Sigmoid colon (tissue), 6 donors: ENCODE measurements at regions not wholly inside any gene's neighbourhood (a gene's known extent, or its start where the extent isn't known, plus 50 kb on each side); places are given as distances from the start of the nearest gene placed in this dataset.

ENCODE experiments used
- DNase-seq: peaks from one replicate; pipeline ENCODE4 v3.0.0-alpha.2; 2019
- H3K27ac ChIP-seq, 4 donors: fragments of 200-600 bp; sonication (generic); one replicate each; pipeline ENCODE4 v1.5.1; 2016 to 2019; ENCODE audit warnings: mild to moderate bottlenecking in 1 of 4
- H3K27me3 ChIP-seq, 3 donors: fragments of 200-600 bp; sonication (generic); one replicate each; pipeline ENCODE4 v1.5.1; 2019; ENCODE audit warnings: mild to moderate bottlenecking in 1 of 3
- H3K36me3 ChIP-seq, 4 donors: fragments of 200-600 bp; sonication (generic); one replicate each; pipeline ENCODE4 v1.5.1; 2016 to 2019
- H3K4me1 ChIP-seq, 4 donors: fragments of 200-600 bp; sonication (generic); one replicate each; pipeline ENCODE4 v1.5.1; 2017 to 2019
- H3K4me3 ChIP-seq, 4 donors: fragments of 200-600 bp; sonication (generic); one replicate each; pipeline ENCODE4 v1.5.1; 2017 to 2019; ENCODE audit warnings: mild to moderate bottlenecking in 2 of 4, moderate library complexity in 1 of 4
- H3K9me3 ChIP-seq, 4 donors: fragments of 200-600 bp in 3 of 4; sonication (generic) in 3 of 4; one replicate each; pipeline versions ENCODE4 v1.5.1 to v1.6.1; 2013 to 2019
- EP300 ChIP-seq, 4 donors: sonication (generic); formaldehyde crosslinking; IDR thresholded peaks; one replicate each; pipeline ENCODE4 v1.6.1; 2017; ENCODE audit warnings: antibody characterized with exemption in 4 of 4
- POLR2A ChIP-seq, 2 donors: fragments of 450-650 bp; IDR thresholded peaks; one replicate each; pipeline ENCODE4 v1.6.1; 2016; ENCODE audit warnings: antibody characterized with exemption in 2 of 2, mild to moderate bottlenecking in 2 of 2, moderate library complexity in 2 of 2
- POLR2AphosphoS5 ChIP-seq, 4 donors: sonication (generic); formaldehyde crosslinking; IDR thresholded peaks; one replicate each; pipeline ENCODE4 v1.6.1; 2017; ENCODE audit warnings: antibody characterized with exemption in 4 of 4
- WGBS, 2 donors: extraction: QIAGEN DNeasy Blood & Tissue Kit; methylation state at CpG; one replicate each; pipeline ENCODE4 v1.1.7; 2013; 5-methylcytosine and 5-hydroxymethylcytosine counted together
- intact Hi-C: fragments of 100-400 bp; cut with DNase I; formaldehyde crosslinking; loops from one replicate; pipeline ENCODE4 v1.15.1; 2023
- TF ChIP-seq, protein P1 (sequence below), 4 experiments: fragments of 450-650 bp in 3 of 4; fragments of 200-600 bp in 1 of 4; IDR thresholded peaks; one replicate each; pipeline ENCODE4 v1.5.1; 2016 to 2019; ENCODE audit warnings: antibody characterized with exemption in 4 of 4, mild to moderate bottlenecking in 3 of 4, moderate library complexity in 2 of 4
- donor health status: healthy with polysubstance abuse.
- donor health status: healthy.

- Histone ChIP-seq H3K27me3 (no peaks in the 10 kb centered on the region), H3K27ac (no peak overlapping the region), H3K36me3 (no peaks in the 10 kb centered on the region), H3K9me3 (no peaks in the 10 kb centered on the region), H3K4me3 (no peak overlapping the region), H3K4me1 (no peaks in the 10 kb centered on the region)
- 56 to 71% methylated on average over 4 of the region's 4 CpGs for WGBS, 2 donors
- intact Hi-C loops: no loop called here
- TF ChIP-seq EP300 (IDR thresholded peaks at IDR 0.05) (no peak), POLR2A (IDR thresholded peaks at IDR 0.05) (no peak), POLR2AphosphoS5 (IDR thresholded peaks at IDR 0.05) (no peak)
- TF ChIP-seq, protein P1, sequence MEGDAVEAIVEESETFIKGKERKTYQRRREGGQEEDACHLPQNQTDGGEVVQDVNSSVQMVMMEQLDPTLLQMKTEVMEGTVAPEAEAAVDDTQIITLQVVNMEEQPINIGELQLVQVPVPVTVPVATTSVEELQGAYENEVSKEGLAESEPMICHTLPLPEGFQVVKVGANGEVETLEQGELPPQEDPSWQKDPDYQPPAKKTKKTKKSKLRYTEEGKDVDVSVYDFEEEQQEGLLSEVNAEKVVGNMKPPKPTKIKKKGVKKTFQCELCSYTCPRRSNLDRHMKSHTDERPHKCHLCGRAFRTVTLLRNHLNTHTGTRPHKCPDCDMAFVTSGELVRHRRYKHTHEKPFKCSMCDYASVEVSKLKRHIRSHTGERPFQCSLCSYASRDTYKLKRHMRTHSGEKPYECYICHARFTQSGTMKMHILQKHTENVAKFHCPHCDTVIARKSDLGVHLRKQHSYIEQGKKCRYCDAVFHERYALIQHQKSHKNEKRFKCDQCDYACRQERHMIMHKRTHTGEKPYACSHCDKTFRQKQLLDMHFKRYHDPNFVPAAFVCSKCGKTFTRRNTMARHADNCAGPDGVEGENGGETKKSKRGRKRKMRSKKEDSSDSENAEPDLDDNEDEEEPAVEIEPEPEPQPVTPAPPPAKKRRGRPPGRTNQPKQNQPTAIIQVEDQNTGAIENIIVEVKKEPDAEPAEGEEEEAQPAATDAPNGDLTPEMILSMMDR (IDR thresholded peaks at IDR 0.05): no peak
- DNase-seq: no peak
These were observed 1079.3 kb downstream of the EPHA7 start for GRCh38 chr6:92339936-92340640.

DNA sequence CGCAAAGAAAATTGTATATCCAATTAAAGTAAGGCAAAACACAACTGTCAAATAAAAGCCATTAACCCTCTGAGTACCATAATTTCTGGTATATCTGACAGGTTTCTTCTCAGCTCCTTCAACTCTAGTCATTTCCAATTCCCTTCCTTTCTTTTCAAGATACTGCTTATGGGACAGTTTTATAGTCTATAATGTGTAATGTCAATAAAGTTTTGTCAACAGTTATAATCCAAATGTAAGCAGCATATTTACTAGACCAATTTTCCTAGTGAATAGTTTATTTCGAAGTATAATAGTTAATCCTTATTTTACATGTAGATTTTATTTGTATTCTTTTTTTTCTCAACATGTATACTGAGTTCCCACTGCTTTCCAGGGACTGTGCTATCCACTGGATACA is 1081.8 kb downstream of the EPHA7 start:
- TF ChIP-seq EP300 (IDR thresholded peaks at IDR 0.05) (no peak), POLR2A (IDR thresholded peaks at IDR 0.05) (no peak), POLR2AphosphoS5 (IDR thresholded peaks at IDR 0.05) (no peak)
- TF ChIP-seq, protein P1 (IDR thresholded peaks at IDR 0.05): no peak
- 13 to 45% methylated on average over 2 of the region's 2 CpGs for WGBS, 2 donors
- Histone ChIP-seq H3K36me3 (no peaks in the 10 kb centered on the region), H3K27ac (no peak overlapping the region), H3K9me3 (no peaks in the 10 kb centered on the region), H3K27me3 (no peaks in the 10 kb centered on the region), H3K4me1 (no peaks in the 10 kb centered on the region), H3K4me3 (no peak overlapping the region)
- DNase-seq: no peak
- intact Hi-C loops: no loop called here

GRCh38 chr6:92329208-92329847 is 1090.0 kb downstream of the EPHA7 start:
- Histone ChIP-seq H3K36me3 (no peaks in the 10 kb centered on the region), H3K27me3 (no peaks in the 10 kb centered on the region), H3K4me3 (no peak overlapping the region), H3K9me3 (no peaks in the 10 kb centered on the region), H3K27ac (no peak overlapping the region), H3K4me1 (no peaks in the 10 kb centered on the region)
- no peak for DNase-seq
- intact Hi-C loops: no loop called here
- 70 to 71% methylated on average over 7 of the region's 7 CpGs for WGBS, 2 donors
- TF ChIP-seq, protein P1 (IDR thresholded peaks at IDR 0.05): no peak
- no peak for TF ChIP-seq POLR2A (IDR thresholded peaks at IDR 0.05)
- TF ChIP-seq EP300 (IDR thresholded peaks at IDR 0.05): no peak
- TF ChIP-seq POLR2AphosphoS5 (IDR thresholded peaks at IDR 0.05): no peak

DNA sequence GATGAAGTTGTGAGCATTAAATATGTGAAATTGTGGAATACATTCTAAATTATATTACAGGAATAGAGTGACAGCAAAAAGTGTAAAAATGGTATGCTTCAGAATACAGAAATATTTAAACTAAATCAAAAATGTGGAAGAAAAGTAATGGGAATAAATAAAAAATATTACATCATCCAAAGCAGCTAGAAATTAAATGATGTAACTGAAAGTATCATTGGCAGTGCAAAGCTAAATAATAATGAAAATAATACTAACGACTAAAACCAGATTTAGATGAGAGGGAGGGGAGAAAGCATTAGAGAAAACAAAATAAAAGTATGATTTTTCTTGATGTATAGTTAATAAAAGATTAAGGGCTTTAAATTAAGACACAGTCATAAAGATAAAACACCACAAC is 1104.0 kb downstream of the EPHA7 start:
- WGBS, 2 donors: 61 to 91% methylated on average over 1 of the region's 1 CpG

More for the DNA sequence above, 1104.0 kb downstream of the EPHA7 start:
- no peak overlapping the region for H3K27ac ChIP-seq
- H3K27me3 ChIP-seq: no peaks in the 10 kb centered on the region
- no peaks in the 10 kb centered on the region for H3K36me3 ChIP-seq
- intact Hi-C loops: no loop called here
- TF ChIP-seq, protein P1 (IDR thresholded peaks at IDR 0.05): no peak
- TF ChIP-seq POLR2AphosphoS5 (IDR thresholded peaks at IDR 0.05) (no peak), EP300 (IDR thresholded peaks at IDR 0.05) (no peak), POLR2A (IDR thresholded peaks at IDR 0.05) (no peak)
- H3K4me3 ChIP-seq: no peak overlapping the region
- no peaks in the 10 kb centered on the region for H3K4me1 ChIP-seq
- no peak for DNase-seq
- no peaks in the 10 kb centered on the region for H3K9me3 ChIP-seq
